Hepatocyte (in vitro differentiated cells): ENCODE measurements at regions not wholly inside any gene's neighbourhood (a gene's known extent, or its start where the extent isn't known, plus 50 kb on each side); places are given as distances from the start of the nearest gene placed in this dataset.
"Not testable (repeated sequence)": the region's sequence is repeated elsewhere in the genome, so short reads cannot be mapped to it uniquely, and the experiment has no call there.

Experiments used
- EZH2 ChIP-seq: fragments of 200-600 bp; sonication (generic); IDR thresholded peaks from 2 replicates; pipeline ENCODE4 v1.6.1; 2016; ENCODE audit warnings: antibody characterized with exemption, mild to moderate bottlenecking, borderline replicate concordance
- EZH2phosphoT487 ChIP-seq: fragments of 200-600 bp; sonication (generic); IDR thresholded peaks from one replicate; pipeline ENCODE4 v1.6.1; 2018; ENCODE audit warnings: antibody characterized with exemption, mild to moderate bottlenecking, low read depth, moderate library complexity; ENCODE audit not compliant: unreplicated experiment, severe bottlenecking
- TF ChIP-seq, protein P1 (sequence below): fragments of 200-600 bp; sonication (generic); IDR thresholded peaks from 2 replicates; pipeline ENCODE4 v1.5.1; 2016; ENCODE audit warnings: antibody characterized with exemption, mild to moderate bottlenecking; ENCODE audit not compliant: poor library complexity

DNA sequence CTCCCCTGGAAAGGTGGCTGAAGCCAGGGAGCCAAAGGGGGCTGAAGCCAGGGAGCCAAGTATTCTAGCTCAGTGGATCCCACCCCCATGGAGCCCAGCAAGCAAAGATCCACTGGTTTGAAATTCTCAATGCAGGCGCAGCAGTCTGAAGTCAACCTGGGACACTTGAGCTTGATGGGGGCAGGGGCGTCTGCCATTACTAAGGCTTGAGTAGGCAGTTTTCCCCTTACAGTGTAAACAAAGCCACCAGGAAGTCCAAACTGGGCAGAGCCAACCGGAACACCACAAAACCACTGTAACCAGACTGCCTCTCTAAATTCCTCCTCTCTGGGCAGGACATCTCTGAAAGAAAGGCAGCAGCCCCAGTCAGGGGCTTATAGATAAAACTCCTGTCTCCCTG, 308.2 kb downstream of the AGTPBP1 start:
- TF ChIP-seq, protein P1, sequence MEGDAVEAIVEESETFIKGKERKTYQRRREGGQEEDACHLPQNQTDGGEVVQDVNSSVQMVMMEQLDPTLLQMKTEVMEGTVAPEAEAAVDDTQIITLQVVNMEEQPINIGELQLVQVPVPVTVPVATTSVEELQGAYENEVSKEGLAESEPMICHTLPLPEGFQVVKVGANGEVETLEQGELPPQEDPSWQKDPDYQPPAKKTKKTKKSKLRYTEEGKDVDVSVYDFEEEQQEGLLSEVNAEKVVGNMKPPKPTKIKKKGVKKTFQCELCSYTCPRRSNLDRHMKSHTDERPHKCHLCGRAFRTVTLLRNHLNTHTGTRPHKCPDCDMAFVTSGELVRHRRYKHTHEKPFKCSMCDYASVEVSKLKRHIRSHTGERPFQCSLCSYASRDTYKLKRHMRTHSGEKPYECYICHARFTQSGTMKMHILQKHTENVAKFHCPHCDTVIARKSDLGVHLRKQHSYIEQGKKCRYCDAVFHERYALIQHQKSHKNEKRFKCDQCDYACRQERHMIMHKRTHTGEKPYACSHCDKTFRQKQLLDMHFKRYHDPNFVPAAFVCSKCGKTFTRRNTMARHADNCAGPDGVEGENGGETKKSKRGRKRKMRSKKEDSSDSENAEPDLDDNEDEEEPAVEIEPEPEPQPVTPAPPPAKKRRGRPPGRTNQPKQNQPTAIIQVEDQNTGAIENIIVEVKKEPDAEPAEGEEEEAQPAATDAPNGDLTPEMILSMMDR = not testable (repeated sequence)
- TF ChIP-seq EZH2phosphoT487, EZH2: not testable (repeated sequence)
